HL-60 (cell line): ENCODE measurements at regions not wholly inside any gene's neighbourhood (a gene's known extent, or its start where the extent isn't known, plus 50 kb on each side); places are given as distances from the start of the nearest gene placed in this dataset.

Experiments
- DNase-seq, 2 experiments: peaks; one replicate each; pipeline ENCODE4 v3.0.0-alpha.2; 2010 to 2020; ENCODE audit warnings: low read depth in 1 of 2, low spot score in 1 of 2
- H3K27ac ChIP-seq: fragments of 250-450 bp; sonication (Bioruptor Pico); replicated peaks from 2 replicates; pipeline ENCODE4 v1.5.1; 2020; ENCODE audit warnings: mild to moderate bottlenecking, moderate library complexity
- H3K27me3 ChIP-seq: fragments of 250-450 bp; sonication (Bioruptor Pico); 2 replicates; pipeline ENCODE4 v1.5.1; 2021; ENCODE audit warnings: mild to moderate bottlenecking, moderate library complexity; ENCODE audit not compliant: insufficient read depth, poor library complexity, severe bottlenecking
- H3K4me3 ChIP-seq: replicated peaks from 2 replicates; pipeline ENCODE4 v1.5.1; 2011; ENCODE audit warnings: mild to moderate bottlenecking, control low read depth, low read length; ENCODE audit not compliant: insufficient read depth
- CTCF ChIP-seq: IDR thresholded peaks from one replicate; pipeline ENCODE4 v1.5.1; 2011; ENCODE audit warnings: low read length, control low read depth, inconsistent platforms; ENCODE audit not compliant: insufficient read depth
- GABPA ChIP-seq: IDR thresholded peaks from 2 replicates; pipeline ENCODE4 v1.6.1; 2012; ENCODE audit warnings: low read depth
- POLR2AphosphoS5 ChIP-seq: IDR thresholded peaks from 2 replicates; pipeline ENCODE4 v1.6.1; 2012; ENCODE audit warnings: low read depth
- REST ChIP-seq: IDR thresholded peaks from 2 replicates; pipeline ENCODE4 v1.6.1; 2012; ENCODE audit warnings: low read depth; ENCODE audit not compliant: insufficient replicate concordance
- SPI1 ChIP-seq: IDR thresholded peaks from 2 replicates; pipeline ENCODE4 v1.6.1; 2012; ENCODE audit warnings: low read depth, mild to moderate bottlenecking, borderline replicate concordance

GRCh38 chr3:166457382-166457781 lies 620.2 kb upstream of the BCHE start:
- no peak overlapping the region for H3K4me3 ChIP-seq
- TF ChIP-seq GABPA (no peak), POLR2AphosphoS5 (no peak), SPI1 (no peak), REST (no peak), CTCF (no peak)
- H3K27ac ChIP-seq = no peak overlapping the region
- no peak for DNase-seq
- H3K27me3 ChIP-seq = no peaks in the 10 kb centered on the region

GRCh38 chr3:166456286-166456685 lies 619.1 kb upstream of the BCHE start:
- Histone ChIP-seq H3K27ac (no peak overlapping the region), H3K4me3 (no peak overlapping the region), H3K27me3 (no peaks in the 10 kb centered on the region)
- TF ChIP-seq SPI1 = no peak
- no peak for TF ChIP-seq GABPA
- TF ChIP-seq CTCF = no peak
- no peak for TF ChIP-seq POLR2AphosphoS5
- TF ChIP-seq REST = no peak
- no peak for DNase-seq

GRCh38 chr3:166455744-166456143 lies 618.5 kb upstream of the BCHE start:
- Histone ChIP-seq H3K4me3 (no peak overlapping the region), H3K27ac (no peak overlapping the region), H3K27me3 (no peaks in the 10 kb centered on the region)
- no peak for DNase-seq
- TF ChIP-seq CTCF (no peak), REST (no peak), POLR2AphosphoS5 (no peak), SPI1 (no peak), GABPA (no peak)
